GM12878 (cell line): ENCODE measurements at regions not wholly inside any gene's neighbourhood (a gene's known extent, or its start where the extent isn't known, plus 50 kb on each side); places are given as distances from the start of the nearest gene placed in this dataset.

Experiments
- ATAC-seq: fragments of 200-7000 bp; cut with Tn5 transposase; 3 replicates; pipeline ENCODE4 v1.9.1; 2020; ENCODE audit warnings: mild to moderate bottlenecking, moderate library complexity
- BruUV-seq: library from RNA; stranded (reverse); fragments of 400-500 nt; replicated peaks from 2 replicates; lab custom pipeline; 2021; lab: Mats Ljungman, UMichigan
- CTCF ChIA-PET: fragments of 300-600 bp; sonication (Branson Sonifier 250); formaldehyde crosslinking; extraction: SDS; loops from one replicate; lab custom pipeline; 2021; ENCODE audit warnings: inconsistent platforms; lab: Yijun Ruan, JAX
- POLR2A ChIA-PET: fragments of 350-600 bp; formaldehyde crosslinking; extraction: SDS; loops from one replicate; lab custom pipeline; 2021; ENCODE audit warnings: inconsistent platforms; lab: Charles Lee
- RAD21 ChIA-PET: fragments of 300-600 bp; sonication (Branson Sonifier 250); formaldehyde crosslinking; loops from one replicate; lab custom pipeline; 2023; ENCODE audit warnings: antibody characterized with exemption; ENCODE audit not compliant: unreplicated experiment; lab: Charles Lee
- SMC1A ChIA-PET: fragments of 300-600 bp; sonication (Branson Sonifier 250); formaldehyde crosslinking; loops from one replicate; lab custom pipeline; 2023; ENCODE audit not compliant: unreplicated experiment, uncharacterized antibody; lab: Charles Lee
- DNase-seq: peaks from one replicate; pipeline ENCODE4 v3.0.0-alpha.2; 2011; ENCODE audit warnings: low read depth, low spot score
- FAIRE-seq: peaks from 3 replicates; lab custom pipeline; 2011; peaks lifted over from hg19 to GRCh38; lab: Jason Lieb, UNC
- H2AFZ ChIP-seq: 2 replicates; pipeline ENCODE4 v1.6.0; 2011; ENCODE audit warnings: low read depth, low read length, control low read depth; ENCODE audit not compliant: control insufficient read depth
- H3K27ac ChIP-seq: 2 replicates; pipeline ENCODE4 v1.5.1; 2011; ENCODE audit warnings: control low read depth; ENCODE audit not compliant: control insufficient read depth, insufficient read depth
- H3K27me3 ChIP-seq, 2 experiments: replicated peaks in 1 of 2; 2 replicates each; pipeline versions ENCODE4 v1.6.0 to v1.6.1; 2011; ENCODE audit warnings: low read length in 1 of 2; ENCODE audit not compliant: control insufficient read depth in 2 of 2, insufficient read depth in 2 of 2
- H3K36me3 ChIP-seq, 2 experiments: 2 replicates each; pipeline ENCODE4 v1.5.1; 2011; ENCODE audit warnings: low read length in 1 of 2; ENCODE audit not compliant: control insufficient read depth in 2 of 2, insufficient read depth in 2 of 2
- H3K4me1 ChIP-seq: 2 replicates; pipeline ENCODE4 v1.6.1; 2011; ENCODE audit warnings: mild to moderate bottlenecking, low read length, moderate library complexity, mixed read lengths; ENCODE audit not compliant: control insufficient read depth, insufficient read depth
- H3K4me2 ChIP-seq: 2 replicates; pipeline ENCODE4 v1.6.0; 2011; ENCODE audit warnings: control low read depth; ENCODE audit not compliant: control insufficient read depth, insufficient read depth
- H3K4me3 ChIP-seq: fragments of 200-600 bp; sonication (generic); 2 replicates; pipeline ENCODE4 v1.5.1; 2016
- H3K79me2 ChIP-seq: 2 replicates; pipeline ENCODE4 v1.6.0; 2011; ENCODE audit warnings: low read length; ENCODE audit not compliant: control insufficient read depth, insufficient read depth
- H3K9ac ChIP-seq: 2 replicates; pipeline ENCODE4 v1.8.0; 2011; ENCODE audit warnings: low read length, control low read depth, mixed read lengths; ENCODE audit not compliant: control insufficient read depth, insufficient read depth
- H3K9me3 ChIP-seq: replicated peaks from 3 replicates; pipeline ENCODE4 v1.5.1; 2011; ENCODE audit warnings: mild to moderate bottlenecking, low read length; ENCODE audit not compliant: control insufficient read depth, insufficient read depth
- H4K20me1 ChIP-seq: 2 replicates; pipeline ENCODE4 v1.6.0; 2011; ENCODE audit not compliant: control insufficient read depth, insufficient read depth
- CEBPB ChIP-seq, 2 experiments: fragments of 150-350 bp in 1 of 2; IDR thresholded peaks; 2 replicates each; pipeline ENCODE4 v1.6.1; 2012 to 2014; ENCODE audit warnings: low read depth in 2 of 2, low read length in 2 of 2, borderline replicate concordance in 1 of 2, inconsistent platforms in 1 of 2
- POLR2AphosphoS2 ChIP-seq: IDR thresholded peaks from 2 replicates; pipeline ENCODE4 v1.6.1; 2011; ENCODE audit warnings: low read depth, mild to moderate bottlenecking, low read length, improper control_type of control experiment, moderate library complexity
- SPI1 ChIP-seq: IDR thresholded peaks from 2 replicates; pipeline ENCODE4 v1.6.1; 2011; ENCODE audit warnings: low read depth, mild to moderate bottlenecking, low read length, moderate library complexity, borderline replicate concordance; ENCODE audit not compliant: insufficient read depth
- SUZ12 ChIP-seq: fragments of 200-600 bp; sonication (generic); IDR thresholded peaks from one replicate; pipeline ENCODE4 v1.6.1; 2018; ENCODE audit warnings: antibody characterized with exemption, mild to moderate bottlenecking; ENCODE audit not compliant: unreplicated experiment
- ZZZ3 ChIP-seq: IDR thresholded peaks from 2 replicates; pipeline ENCODE4 v1.6.1; 2011; ENCODE audit warnings: low read depth; ENCODE audit not compliant: control insufficient read depth, insufficient read length
- WGBS: methylation state at CpG from one replicate; pipeline ENCODE4 v1.1.6; 2016; ENCODE audit warnings: low lambda C conversion rate; ENCODE audit not compliant: insufficient replicate concordance, insufficient coverage; ENCODE audit errors: missing lambda C conversion rate; 5-methylcytosine and 5-hydroxymethylcytosine counted together
- in situ Hi-C: fragments of 300-500 bp; cut with MboI; formaldehyde crosslinking; loops from 9 replicates; pipeline ENCODE4 v1.14.3; 2018; ENCODE audit warnings: mixed read lengths
- intact Hi-C: fragments of 100-400 bp; cut with micrococcal nuclease; formaldehyde crosslinking; loops from one replicate; pipeline ENCODE4 v1.14.2; 2022; ENCODE audit not compliant: unreplicated experiment
- TF ChIP-seq, protein P1 (sequence below): IDR thresholded peaks from 2 replicates; pipeline ENCODE4 v1.6.1; 2012; ENCODE audit warnings: improper control_type of control experiment, low read depth, low read length; ENCODE audit not compliant: insufficient replicate concordance
- TF ChIP-seq, protein P2 (sequence below): fragments of 150-350 bp; IDR thresholded peaks from 2 replicates; pipeline ENCODE4 v1.6.1; 2014; ENCODE audit warnings: mild to moderate bottlenecking, low read depth, low read length

DNA sequence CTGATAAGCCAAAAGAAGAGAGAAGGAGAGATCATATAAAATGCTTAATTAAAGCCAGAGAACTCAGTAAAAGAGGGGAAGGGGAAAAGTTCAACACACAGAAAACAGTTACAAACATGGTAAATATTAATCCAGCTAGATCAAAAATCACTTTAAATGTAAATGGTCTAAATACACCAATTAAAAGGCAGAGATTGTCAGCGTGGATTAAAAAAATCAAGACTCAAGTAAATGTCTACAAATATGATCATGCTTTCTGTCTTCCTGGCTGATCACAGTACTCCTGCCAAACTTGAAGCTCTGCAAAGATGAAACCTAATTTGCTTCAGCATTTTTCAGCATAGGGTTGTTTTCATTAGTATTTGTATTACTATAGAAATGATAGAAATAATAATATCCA, 54.6 kb upstream of the RNF32 start:
- no peak overlapping the region for H2AFZ ChIP-seq
- 38% methylated on average over 1 of the region's 1 CpG for WGBS
- no peaks in the 10 kb centered on the region for H3K27me3 ChIP-seq
- no peak overlapping the region for H3K4me2 ChIP-seq
- H3K36me3 ChIP-seq, result no peaks in the 10 kb centered on the region
- no TSS peak for BruUV-seq
- no peaks in the 10 kb centered on the region for H3K9me3 ChIP-seq
- in situ Hi-C loops, result no loop called here
- no peak for ATAC-seq
- TF ChIP-seq, protein P1, sequence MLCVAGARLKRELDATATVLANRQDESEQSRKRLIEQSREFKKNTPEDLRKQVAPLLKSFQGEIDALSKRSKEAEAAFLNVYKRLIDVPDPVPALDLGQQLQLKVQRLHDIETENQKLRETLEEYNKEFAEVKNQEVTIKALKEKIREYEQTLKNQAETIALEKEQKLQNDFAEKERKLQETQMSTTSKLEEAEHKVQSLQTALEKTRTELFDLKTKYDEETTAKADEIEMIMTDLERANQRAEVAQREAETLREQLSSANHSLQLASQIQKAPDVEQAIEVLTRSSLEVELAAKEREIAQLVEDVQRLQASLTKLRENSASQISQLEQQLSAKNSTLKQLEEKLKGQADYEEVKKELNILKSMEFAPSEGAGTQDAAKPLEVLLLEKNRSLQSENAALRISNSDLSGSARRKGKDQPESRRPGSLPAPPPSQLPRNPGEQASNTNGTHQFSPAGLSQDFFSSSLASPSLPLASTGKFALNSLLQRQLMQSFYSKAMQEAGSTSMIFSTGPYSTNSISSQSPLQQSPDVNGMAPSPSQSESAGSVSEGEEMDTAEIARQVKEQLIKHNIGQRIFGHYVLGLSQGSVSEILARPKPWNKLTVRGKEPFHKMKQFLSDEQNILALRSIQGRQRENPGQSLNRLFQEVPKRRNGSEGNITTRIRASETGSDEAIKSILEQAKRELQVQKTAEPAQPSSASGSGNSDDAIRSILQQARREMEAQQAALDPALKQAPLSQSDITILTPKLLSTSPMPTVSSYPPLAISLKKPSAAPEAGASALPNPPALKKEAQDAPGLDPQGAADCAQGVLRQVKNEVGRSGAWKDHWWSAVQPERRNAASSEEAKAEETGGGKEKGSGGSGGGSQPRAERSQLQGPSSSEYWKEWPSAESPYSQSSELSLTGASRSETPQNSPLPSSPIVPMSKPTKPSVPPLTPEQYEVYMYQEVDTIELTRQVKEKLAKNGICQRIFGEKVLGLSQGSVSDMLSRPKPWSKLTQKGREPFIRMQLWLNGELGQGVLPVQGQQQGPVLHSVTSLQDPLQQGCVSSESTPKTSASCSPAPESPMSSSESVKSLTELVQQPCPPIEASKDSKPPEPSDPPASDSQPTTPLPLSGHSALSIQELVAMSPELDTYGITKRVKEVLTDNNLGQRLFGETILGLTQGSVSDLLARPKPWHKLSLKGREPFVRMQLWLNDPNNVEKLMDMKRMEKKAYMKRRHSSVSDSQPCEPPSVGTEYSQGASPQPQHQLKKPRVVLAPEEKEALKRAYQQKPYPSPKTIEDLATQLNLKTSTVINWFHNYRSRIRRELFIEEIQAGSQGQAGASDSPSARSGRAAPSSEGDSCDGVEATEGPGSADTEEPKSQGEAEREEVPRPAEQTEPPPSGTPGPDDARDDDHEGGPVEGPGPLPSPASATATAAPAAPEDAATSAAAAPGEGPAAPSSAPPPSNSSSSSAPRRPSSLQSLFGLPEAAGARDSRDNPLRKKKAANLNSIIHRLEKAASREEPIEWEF, result no peak
- no peak for TF ChIP-seq CEBPB (IDR thresholded peaks at IDR 0.05; ENCODE audit: borderline replicate concordance in 1 of 2, low read depth in 2 of 2, low read length in 2 of 2)
- no peak for TF ChIP-seq SUZ12
- no peak for TF ChIP-seq ZZZ3
- TF ChIP-seq, protein P2, sequence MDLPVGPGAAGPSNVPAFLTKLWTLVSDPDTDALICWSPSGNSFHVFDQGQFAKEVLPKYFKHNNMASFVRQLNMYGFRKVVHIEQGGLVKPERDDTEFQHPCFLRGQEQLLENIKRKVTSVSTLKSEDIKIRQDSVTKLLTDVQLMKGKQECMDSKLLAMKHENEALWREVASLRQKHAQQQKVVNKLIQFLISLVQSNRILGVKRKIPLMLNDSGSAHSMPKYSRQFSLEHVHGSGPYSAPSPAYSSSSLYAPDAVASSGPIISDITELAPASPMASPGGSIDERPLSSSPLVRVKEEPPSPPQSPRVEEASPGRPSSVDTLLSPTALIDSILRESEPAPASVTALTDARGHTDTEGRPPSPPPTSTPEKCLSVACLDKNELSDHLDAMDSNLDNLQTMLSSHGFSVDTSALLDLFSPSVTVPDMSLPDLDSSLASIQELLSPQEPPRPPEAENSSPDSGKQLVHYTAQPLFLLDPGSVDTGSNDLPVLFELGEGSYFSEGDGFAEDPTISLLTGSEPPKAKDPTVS, result no peak
- no peak for TF ChIP-seq POLR2AphosphoS2
- TF ChIP-seq SPI1, result no peak
- H3K27ac ChIP-seq, result no peak overlapping the region
- intact Hi-C loops, result no loop called here
- no peaks in the 10 kb centered on the region for H3K79me2 ChIP-seq
- ChIA-PET CTCF (no interaction called here), POLR2A (no interaction called here), SMC1A (no interaction called here), RAD21 (no interaction called here)
- H3K4me3 ChIP-seq, result no peak overlapping the region
- FAIRE-seq, result no peak
- H3K4me1 ChIP-seq, result no peaks in the 10 kb centered on the region
- no peak for DNase-seq
- H4K20me1 ChIP-seq, result no peaks in the 10 kb centered on the region
- H3K9ac ChIP-seq, result no peak overlapping the region
